ENCODE measurements at regions not wholly inside any gene's neighbourhood (a gene's known extent, or its start where the extent isn't known, plus 50 kb on each side); places are given as distances from the start of the nearest gene placed in this dataset.

DNA sequence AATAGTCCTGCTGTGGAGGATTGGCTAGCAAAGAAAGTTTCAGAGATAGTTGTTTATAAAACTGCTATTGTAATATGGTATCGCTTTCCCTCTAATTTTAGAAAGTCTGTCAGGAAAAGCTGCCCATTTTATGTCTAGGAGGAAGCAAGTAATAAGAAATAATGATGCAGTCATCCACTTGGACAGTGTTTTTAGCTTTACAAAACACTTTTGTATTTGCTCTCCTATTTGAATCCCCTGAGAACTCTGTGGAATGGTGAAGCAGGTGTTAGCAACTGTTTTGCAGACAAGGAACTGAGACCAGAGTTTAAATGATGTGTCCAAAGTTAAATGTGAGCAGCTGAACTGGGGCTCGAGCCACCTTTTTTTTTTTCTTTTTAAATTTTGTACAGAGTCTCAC is 455.8 kb downstream of the XPNPEP1 start:
- Histone ChIP-seq H3K4me2 (ENCODE audit: low read length) (no peak overlapping the region), H3K79me2 (replicated peaks; ENCODE audit: insufficient read depth, low read length) (no peaks in the 10 kb centered on the region), H2AFZ (ENCODE audit: low read depth, low read length) (no peak overlapping the region), H3K27me3 (ENCODE audit: insufficient read depth, low read depth, low read length) (no peaks in the 10 kb centered on the region), H4K20me1 (ENCODE audit: insufficient read depth) (no peaks in the 10 kb centered on the region), H3K9me3 (ENCODE audit: low read length) (no peaks in the 10 kb centered on the region), H3F3A (ENCODE audit: insufficient read depth, low read length, poor library complexity, severe bottlenecking) (no peaks in the 10 kb centered on the region), H3K4me3 (ENCODE audit: low read length) (no peak overlapping the region), H3K9ac (ENCODE audit: low read length) (no peak overlapping the region), H3K9me2 (ENCODE audit: insufficient read depth, low read length) (no peaks in the 10 kb centered on the region), H3K27ac (ENCODE audit: low read length) (no peak overlapping the region), H3K36me3 (ENCODE audit: insufficient read depth, low read length) (no peaks in the 10 kb centered on the region)
- TF ChIP-seq POLR2AphosphoS5 (IDR thresholded peaks at IDR 0.05) = no peak
- TF ChIP-seq RAD21 (conservative IDR thresholded peaks at IDR 0.05) = no peak
- no peak for TF ChIP-seq EZH2 (IDR thresholded peaks at IDR 0.05; ENCODE audit: borderline replicate concordance, insufficient read depth, low read length, poor library complexity, severe bottlenecking)
- no peak for TF ChIP-seq SMC3 (conservative IDR thresholded peaks at IDR 0.05; ENCODE audit: poor library complexity)
- TF ChIP-seq, protein P1, sequence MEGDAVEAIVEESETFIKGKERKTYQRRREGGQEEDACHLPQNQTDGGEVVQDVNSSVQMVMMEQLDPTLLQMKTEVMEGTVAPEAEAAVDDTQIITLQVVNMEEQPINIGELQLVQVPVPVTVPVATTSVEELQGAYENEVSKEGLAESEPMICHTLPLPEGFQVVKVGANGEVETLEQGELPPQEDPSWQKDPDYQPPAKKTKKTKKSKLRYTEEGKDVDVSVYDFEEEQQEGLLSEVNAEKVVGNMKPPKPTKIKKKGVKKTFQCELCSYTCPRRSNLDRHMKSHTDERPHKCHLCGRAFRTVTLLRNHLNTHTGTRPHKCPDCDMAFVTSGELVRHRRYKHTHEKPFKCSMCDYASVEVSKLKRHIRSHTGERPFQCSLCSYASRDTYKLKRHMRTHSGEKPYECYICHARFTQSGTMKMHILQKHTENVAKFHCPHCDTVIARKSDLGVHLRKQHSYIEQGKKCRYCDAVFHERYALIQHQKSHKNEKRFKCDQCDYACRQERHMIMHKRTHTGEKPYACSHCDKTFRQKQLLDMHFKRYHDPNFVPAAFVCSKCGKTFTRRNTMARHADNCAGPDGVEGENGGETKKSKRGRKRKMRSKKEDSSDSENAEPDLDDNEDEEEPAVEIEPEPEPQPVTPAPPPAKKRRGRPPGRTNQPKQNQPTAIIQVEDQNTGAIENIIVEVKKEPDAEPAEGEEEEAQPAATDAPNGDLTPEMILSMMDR (IDR thresholded peaks at IDR 0.05; ENCODE audit: poor library complexity, severe bottlenecking) = no peak
- TF ChIP-seq TAF1 (IDR thresholded peaks at IDR 0.05; ENCODE audit: low read depth) = no peak
- TF ChIP-seq EP300 (conservative IDR thresholded peaks at IDR 0.05; ENCODE audit: poor library complexity, severe bottlenecking) = no peak
- TF ChIP-seq, protein P2, sequence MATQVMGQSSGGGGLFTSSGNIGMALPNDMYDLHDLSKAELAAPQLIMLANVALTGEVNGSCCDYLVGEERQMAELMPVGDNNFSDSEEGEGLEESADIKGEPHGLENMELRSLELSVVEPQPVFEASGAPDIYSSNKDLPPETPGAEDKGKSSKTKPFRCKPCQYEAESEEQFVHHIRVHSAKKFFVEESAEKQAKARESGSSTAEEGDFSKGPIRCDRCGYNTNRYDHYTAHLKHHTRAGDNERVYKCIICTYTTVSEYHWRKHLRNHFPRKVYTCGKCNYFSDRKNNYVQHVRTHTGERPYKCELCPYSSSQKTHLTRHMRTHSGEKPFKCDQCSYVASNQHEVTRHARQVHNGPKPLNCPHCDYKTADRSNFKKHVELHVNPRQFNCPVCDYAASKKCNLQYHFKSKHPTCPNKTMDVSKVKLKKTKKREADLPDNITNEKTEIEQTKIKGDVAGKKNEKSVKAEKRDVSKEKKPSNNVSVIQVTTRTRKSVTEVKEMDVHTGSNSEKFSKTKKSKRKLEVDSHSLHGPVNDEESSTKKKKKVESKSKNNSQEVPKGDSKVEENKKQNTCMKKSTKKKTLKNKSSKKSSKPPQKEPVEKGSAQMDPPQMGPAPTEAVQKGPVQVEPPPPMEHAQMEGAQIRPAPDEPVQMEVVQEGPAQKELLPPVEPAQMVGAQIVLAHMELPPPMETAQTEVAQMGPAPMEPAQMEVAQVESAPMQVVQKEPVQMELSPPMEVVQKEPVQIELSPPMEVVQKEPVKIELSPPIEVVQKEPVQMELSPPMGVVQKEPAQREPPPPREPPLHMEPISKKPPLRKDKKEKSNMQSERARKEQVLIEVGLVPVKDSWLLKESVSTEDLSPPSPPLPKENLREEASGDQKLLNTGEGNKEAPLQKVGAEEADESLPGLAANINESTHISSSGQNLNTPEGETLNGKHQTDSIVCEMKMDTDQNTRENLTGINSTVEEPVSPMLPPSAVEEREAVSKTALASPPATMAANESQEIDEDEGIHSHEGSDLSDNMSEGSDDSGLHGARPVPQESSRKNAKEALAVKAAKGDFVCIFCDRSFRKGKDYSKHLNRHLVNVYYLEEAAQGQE (IDR thresholded peaks at IDR 0.05; ENCODE audit: borderline replicate concordance) = no peak
- no peak for TF ChIP-seq MXI1 (conservative IDR thresholded peaks at IDR 0.05; ENCODE audit: poor library complexity, severe bottlenecking)

DNA sequence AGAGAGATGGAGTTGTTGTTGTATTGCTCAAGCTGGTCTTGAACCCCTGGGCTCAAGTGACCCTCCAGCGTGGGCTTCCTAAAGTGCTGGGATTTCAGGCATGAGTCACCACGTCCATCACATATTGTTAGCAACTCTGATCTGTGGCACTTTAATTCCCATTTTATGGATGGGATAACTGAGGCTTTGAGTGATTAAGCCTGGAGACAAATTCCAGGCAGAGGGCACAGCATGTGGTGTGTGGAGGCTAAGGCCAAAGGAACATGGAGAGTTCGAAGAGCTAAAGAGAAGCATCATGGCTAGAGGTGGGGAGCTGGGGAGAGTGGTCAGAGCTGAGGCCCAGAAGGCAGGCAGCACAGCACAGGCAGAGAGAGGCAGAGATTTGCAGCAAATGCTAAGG is 458.4 kb downstream of the XPNPEP1 start:
- no peaks in the 10 kb centered on the region for H3K27me3 ChIP-seq (ENCODE audit: insufficient read depth, low read depth, low read length)
- no peak overlapping the region for H3K4me2 ChIP-seq (ENCODE audit: low read length)
- H3K27ac ChIP-seq (ENCODE audit: low read length) = no peak overlapping the region
- no peaks in the 10 kb centered on the region for H3K9me2 ChIP-seq (ENCODE audit: insufficient read depth, low read length)
- no peaks in the 10 kb centered on the region for H3K79me2 ChIP-seq (replicated peaks; ENCODE audit: insufficient read depth, low read length)
- no peak for TF ChIP-seq EP300 (conservative IDR thresholded peaks at IDR 0.05; ENCODE audit: poor library complexity, severe bottlenecking)
- no peak for TF ChIP-seq RAD21 (conservative IDR thresholded peaks at IDR 0.05)
- TF ChIP-seq, protein P1 (IDR thresholded peaks at IDR 0.05; ENCODE audit: poor library complexity, severe bottlenecking) = no peak
- TF ChIP-seq MXI1 (conservative IDR thresholded peaks at IDR 0.05; ENCODE audit: poor library complexity, severe bottlenecking) = no peak
- no peak for TF ChIP-seq POLR2AphosphoS5 (IDR thresholded peaks at IDR 0.05)
- no peak for TF ChIP-seq SMC3 (conservative IDR thresholded peaks at IDR 0.05; ENCODE audit: poor library complexity)
- TF ChIP-seq, protein P2 (IDR thresholded peaks at IDR 0.05; ENCODE audit: borderline replicate concordance) = no peak
- TF ChIP-seq TAF1 (IDR thresholded peaks at IDR 0.05; ENCODE audit: low read depth) = no peak
- TF ChIP-seq EZH2 (IDR thresholded peaks at IDR 0.05; ENCODE audit: borderline replicate concordance, insufficient read depth, low read length, poor library complexity, severe bottlenecking) = no peak
- no peak overlapping the region for H3K9ac ChIP-seq (ENCODE audit: low read length)
- no peaks in the 10 kb centered on the region for H3K9me3 ChIP-seq (ENCODE audit: low read length)
- H3K4me3 ChIP-seq (ENCODE audit: low read length) = no peak overlapping the region
- no peaks in the 10 kb centered on the region for H3K36me3 ChIP-seq (ENCODE audit: insufficient read depth, low read length)
- H2AFZ ChIP-seq (ENCODE audit: low read depth, low read length) = no peak overlapping the region
- no peaks in the 10 kb centered on the region for H4K20me1 ChIP-seq (ENCODE audit: insufficient read depth)
- H3F3A ChIP-seq (ENCODE audit: insufficient read depth, low read length, poor library complexity, severe bottlenecking) = no peaks in the 10 kb centered on the region
